ENCODE measurements at regions not wholly inside any gene's neighbourhood (a gene's known extent, or its start where the extent isn't known, plus 50 kb on each side); places are given as distances from the start of the nearest gene placed in this dataset.

DNA sequence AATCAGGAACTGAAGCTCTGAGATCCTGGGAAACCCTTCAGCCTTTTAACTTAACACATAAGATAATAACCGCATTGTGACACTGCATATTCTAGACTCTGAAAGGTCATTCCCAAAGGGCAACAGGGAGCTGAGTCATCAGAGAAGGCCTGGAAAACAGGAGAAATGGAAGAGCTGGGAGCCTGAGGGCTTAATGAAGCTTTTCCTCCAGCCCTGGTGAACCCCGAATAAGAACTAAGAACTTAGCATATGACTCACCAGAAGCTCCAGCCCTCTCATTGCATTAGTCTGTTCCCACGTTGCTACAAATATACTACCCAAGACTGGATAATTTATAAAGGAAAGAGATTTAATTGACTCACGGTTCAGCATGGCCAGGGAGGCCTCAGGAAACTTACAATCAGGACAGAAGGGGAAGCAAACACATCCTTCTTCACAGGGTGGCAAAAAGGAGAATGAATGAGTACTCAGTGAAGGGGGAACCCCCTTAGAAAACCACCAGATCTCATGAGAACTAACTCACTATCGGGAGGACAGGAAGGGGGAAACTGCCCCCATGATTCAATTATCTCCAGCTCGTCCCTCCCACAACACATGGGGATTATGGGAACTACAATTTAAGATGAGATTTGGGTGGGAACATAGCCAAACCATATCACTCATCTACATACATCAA, 648.5 kb downstream of the TFAP2A start:
- no peaks in the 10 kb centered on the region for H3K36me3 ChIP-seq (replicated peaks in 1 of 2; ENCODE audit: control insufficient read depth in 1 of 2, insufficient read depth in 2 of 2, low read length in 2 of 2)
- in situ Hi-C loops (cut with HindIII; ENCODE audit: extremely low pct_ligation_motif_present, low pct_unique_long_range_greater_than_20kb) = no loop called here
- no peak overlapping the region for H3K4me2 ChIP-seq (ENCODE audit: low read depth, low read length)
- no peaks in the 10 kb centered on the region for H4K20me1 ChIP-seq (ENCODE audit: insufficient read depth, low read length)
- peaks cover 43% of the 10 kb centered on the region; the same call in 1 of the 2 replicates for H3K9me3 ChIP-seq (ENCODE audit: low read length)
- H3K79me2 ChIP-seq (ENCODE audit: insufficient read depth, low read length) = no peaks in the 10 kb centered on the region
- H2AFZ ChIP-seq (ENCODE audit: low read length) = no peak overlapping the region
- no peaks in the 10 kb centered on the region for H3K27me3 ChIP-seq (ENCODE audit: control insufficient read depth in 1 of 2, insufficient read depth in 2 of 2, low read length in 2 of 2)
- ATAC-seq (no peak), FAIRE-seq (no peak), DNase-seq (ENCODE audit: low spot score) (no peak)
- no peak for TF ChIP-seq TFDP2 (CRISPR knock-in tag; IDR thresholded peaks at IDR 0.05)
- no peak overlapping the region for H3K9ac ChIP-seq (ENCODE audit: insufficient read depth, low read depth, low read length)
- intact Hi-C loops (cut with micrococcal nuclease; ENCODE audit: unreplicated experiment) = no loop called here
- ChIA-PET POLR2A (no interaction called here), CTCF (ENCODE audit: low intra/inter-chr PET ratio, low total read pairs) (no interaction called here)
- 7% methylated on average over 6 of the region's 6 CpGs for WGBS (ENCODE audit: low lambda C conversion rate)
- no peaks in the 10 kb centered on the region for H3K4me1 ChIP-seq (ENCODE audit: insufficient read depth, low read length)
- H3K27ac ChIP-seq (ENCODE audit: extremely low read length, insufficient read depth, low read length) = no peak overlapping the region
- H3K4me3 ChIP-seq (replicated peaks in 1 of 3; ENCODE audit: insufficient read depth in 1 of 3, low read depth in 2 of 3, low read length in 3 of 3) = no peak overlapping the region
- no TSS peak for BruUV-seq (replicated peaks)

DNA sequence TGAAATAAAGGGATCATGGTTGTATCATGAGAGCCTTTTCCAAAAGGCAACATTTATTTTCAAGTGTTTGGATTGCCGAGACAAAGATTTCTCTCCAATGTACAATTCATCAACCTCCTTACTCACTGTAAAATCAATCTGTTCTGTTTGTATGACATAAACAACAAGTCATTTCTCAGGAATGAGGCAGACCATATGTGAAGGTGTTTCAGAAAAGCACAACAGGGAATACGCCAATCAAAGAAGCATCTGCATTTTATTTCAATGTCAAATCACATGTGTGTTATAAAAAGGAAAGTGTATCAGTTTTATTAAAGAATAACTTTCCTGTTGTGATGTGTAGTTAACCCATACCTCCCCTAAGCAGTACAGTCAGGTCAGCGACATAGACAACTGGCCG, 653.7 kb downstream of the TFAP2A start:
- BruUV-seq (replicated peaks) = no TSS peak
- Histone ChIP-seq H3K27ac (ENCODE audit: extremely low read length, insufficient read depth, low read length) (no peak overlapping the region), H3K79me2 (ENCODE audit: insufficient read depth, low read length) (no peaks in the 10 kb centered on the region), H3K9me3 (ENCODE audit: low read length) (peaks cover 30% of the 10 kb centered on the region), H2AFZ (ENCODE audit: low read length) (no peak overlapping the region), H3K36me3 (replicated peaks in 1 of 2; ENCODE audit: control insufficient read depth in 1 of 2, insufficient read depth in 2 of 2, low read length in 2 of 2) (no peaks in the 10 kb centered on the region), H3K4me3 (replicated peaks in 1 of 3; ENCODE audit: insufficient read depth in 1 of 3, low read depth in 2 of 3, low read length in 3 of 3) (no peak overlapping the region), H4K20me1 (ENCODE audit: insufficient read depth, low read length) (no peaks in the 10 kb centered on the region), H3K4me1 (ENCODE audit: insufficient read depth, low read length) (no peaks in the 10 kb centered on the region), H3K4me2 (ENCODE audit: low read depth, low read length) (no peak overlapping the region), H3K27me3 (ENCODE audit: control insufficient read depth in 1 of 2, insufficient read depth in 2 of 2, low read length in 2 of 2) (no peaks in the 10 kb centered on the region), H3K9ac (ENCODE audit: insufficient read depth, low read depth, low read length) (no peak overlapping the region)
- no peak for ATAC-seq
- POLR2A ChIA-PET = no interaction called here
- 13% methylated on average over 4 of the region's 4 CpGs for WGBS (ENCODE audit: low lambda C conversion rate)
- intact Hi-C loops (cut with micrococcal nuclease; ENCODE audit: unreplicated experiment) = no loop called here
- DNase-seq (ENCODE audit: low spot score) = no peak
- CTCF ChIA-PET (ENCODE audit: low intra/inter-chr PET ratio, low total read pairs) = no interaction called here
- in situ Hi-C loops (cut with HindIII; ENCODE audit: extremely low pct_ligation_motif_present, low pct_unique_long_range_greater_than_20kb) = no loop called here
- no peak for FAIRE-seq
- TF ChIP-seq MZF1 (CRISPR knock-in tag; IDR thresholded peaks at IDR 0.05; ENCODE audit: borderline replicate concordance) (no peak), PHF5A (CRISPR knock-in tag; IDR thresholded peaks at IDR 0.05; ENCODE audit: low read depth, unreplicated experiment) (no peak), DPF2 (CRISPR knock-in tag; IDR thresholded peaks at IDR 0.05; ENCODE audit: borderline replicate concordance, low read depth) (no peak), ZNF800 (CRISPR knock-in tag; IDR thresholded peaks at IDR 0.05) (no peak), TBX3 (IDR thresholded peaks at IDR 0.05; ENCODE audit: borderline replicate concordance) (no peak), ISL2 (CRISPR knock-in tag; IDR thresholded peaks at IDR 0.05) (no peak), JUN (CRISPR knock-in tag; IDR thresholded peaks at IDR 0.05) (no peak), KLF13 (CRISPR knock-in tag; IDR thresholded peaks at IDR 0.05) (no peak), JDP2 (CRISPR knock-in tag; IDR thresholded peaks at IDR 0.05; ENCODE audit: borderline replicate concordance) (no peak)
- TF ChIP-seq, protein P1, sequence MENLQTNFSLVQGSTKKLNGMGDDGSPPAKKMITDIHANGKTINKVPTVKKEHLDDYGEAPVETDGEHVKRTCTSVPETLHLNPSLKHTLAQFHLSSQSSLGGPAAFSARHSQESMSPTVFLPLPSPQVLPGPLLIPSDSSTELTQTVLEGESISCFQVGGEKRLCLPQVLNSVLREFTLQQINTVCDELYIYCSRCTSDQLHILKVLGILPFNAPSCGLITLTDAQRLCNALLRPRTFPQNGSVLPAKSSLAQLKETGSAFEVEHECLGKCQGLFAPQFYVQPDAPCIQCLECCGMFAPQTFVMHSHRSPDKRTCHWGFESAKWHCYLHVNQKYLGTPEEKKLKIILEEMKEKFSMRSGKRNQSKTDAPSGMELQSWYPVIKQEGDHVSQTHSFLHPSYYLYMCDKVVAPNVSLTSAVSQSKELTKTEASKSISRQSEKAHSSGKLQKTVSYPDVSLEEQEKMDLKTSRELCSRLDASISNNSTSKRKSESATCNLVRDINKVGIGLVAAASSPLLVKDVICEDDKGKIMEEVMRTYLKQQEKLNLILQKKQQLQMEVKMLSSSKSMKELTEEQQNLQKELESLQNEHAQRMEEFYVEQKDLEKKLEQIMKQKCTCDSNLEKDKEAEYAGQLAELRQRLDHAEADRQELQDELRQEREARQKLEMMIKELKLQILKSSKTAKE (CRISPR knock-in tag; IDR thresholded peaks at IDR 0.05; ENCODE audit: borderline replicate concordance) = no peak

Data from HepG2 (cell line).